Right lobe of liver (tissue), 6 donors: ENCODE measurements at regions not wholly inside any gene's neighbourhood (a gene's known extent, or its start where the extent isn't known, plus 50 kb on each side); places are given as distances from the start of the nearest gene placed in this dataset.

ENCODE experiments used
- ATAC-seq, 4 donors: fragments of 200-7000 bp; cut with Tn5 transposase; one replicate each; pipeline ENCODE4 v1.9.1; 2020; ENCODE audit warnings: mild to moderate bottlenecking in 4 of 4, moderate library complexity in 4 of 4
- DNase-seq, 3 donors: peaks; one replicate each; pipeline ENCODE4 v3.0.0-alpha.2; 2020
- H3K27ac ChIP-seq, 3 donors: fragments of 200-600 bp; one replicate each; pipeline ENCODE4 v1.8.0; 2022
- H3K27me3 ChIP-seq, 2 donors: fragments of 200-600 bp; one replicate each; pipeline ENCODE4 v1.8.0; 2022
- H3K36me3 ChIP-seq, 4 donors: fragments of 200-600 bp; sonication (generic) in 1 of 4; one replicate each; pipeline versions ENCODE4 v1.5.1 to v1.8.0; 2017 to 2022; ENCODE audit warnings: control low read depth in 1 of 4
- H3K4me1 ChIP-seq, 4 donors: fragments of 200-600 bp; sonication (generic) in 1 of 4; one replicate each; pipeline versions ENCODE4 v1.5.1 to v1.8.0; 2017 to 2022; ENCODE audit warnings: control low read depth in 1 of 4
- H3K4me3 ChIP-seq, 3 donors: fragments of 200-600 bp; one replicate each; pipeline ENCODE4 v1.8.0; 2022
- H3K9me3 ChIP-seq, 4 donors: fragments of 200-600 bp; sonication (generic) in 1 of 4; one replicate each; pipeline versions ENCODE4 v1.5.1 to v1.8.0; 2017 to 2022; ENCODE audit warnings: control low read depth in 1 of 4
- POLR2A ChIP-seq: fragments of 450-650 bp; IDR thresholded peaks from one replicate; pipeline ENCODE4 v1.6.1; 2017; ENCODE audit warnings: antibody characterized with exemption, mild to moderate bottlenecking
- WGBS: methylation state at CpG from one replicate; pipeline ENCODE4 v1.1.6; 2018; ENCODE audit warnings: low coverage, low lambda C conversion rate; ENCODE audit not compliant: insufficient coverage; ENCODE audit errors: missing lambda C conversion rate; 5-methylcytosine and 5-hydroxymethylcytosine counted together
- intact Hi-C, 2 donors: fragments of 100-400 bp; cut with DNase I; formaldehyde crosslinking; loops; one replicate each; pipeline versions ENCODE4 v1.11.2 to v1.14.1; 2022
- TF ChIP-seq, protein P1 (sequence below), 4 donors: fragments of 200-600 bp in 3 of 4; fragments of 450-650 bp in 1 of 4; IDR thresholded peaks; one replicate each; pipeline versions ENCODE4 v1.5.1 to v1.8.0; 2016 to 2022; ENCODE audit warnings: antibody characterized with exemption in 4 of 4, mild to moderate bottlenecking in 2 of 4
- donor health status: DM: no; HTN: yes; CAD: no.
- donor health status: DM: no; HTN: no; CAD: no.
- donor health status: DM: no; HTN: no; CAD: no.
- donor health status: DM: no; HTN: yes; CAD: no.
- donor health status: DM: no; HTN: yes; CAD: no.

DNA sequence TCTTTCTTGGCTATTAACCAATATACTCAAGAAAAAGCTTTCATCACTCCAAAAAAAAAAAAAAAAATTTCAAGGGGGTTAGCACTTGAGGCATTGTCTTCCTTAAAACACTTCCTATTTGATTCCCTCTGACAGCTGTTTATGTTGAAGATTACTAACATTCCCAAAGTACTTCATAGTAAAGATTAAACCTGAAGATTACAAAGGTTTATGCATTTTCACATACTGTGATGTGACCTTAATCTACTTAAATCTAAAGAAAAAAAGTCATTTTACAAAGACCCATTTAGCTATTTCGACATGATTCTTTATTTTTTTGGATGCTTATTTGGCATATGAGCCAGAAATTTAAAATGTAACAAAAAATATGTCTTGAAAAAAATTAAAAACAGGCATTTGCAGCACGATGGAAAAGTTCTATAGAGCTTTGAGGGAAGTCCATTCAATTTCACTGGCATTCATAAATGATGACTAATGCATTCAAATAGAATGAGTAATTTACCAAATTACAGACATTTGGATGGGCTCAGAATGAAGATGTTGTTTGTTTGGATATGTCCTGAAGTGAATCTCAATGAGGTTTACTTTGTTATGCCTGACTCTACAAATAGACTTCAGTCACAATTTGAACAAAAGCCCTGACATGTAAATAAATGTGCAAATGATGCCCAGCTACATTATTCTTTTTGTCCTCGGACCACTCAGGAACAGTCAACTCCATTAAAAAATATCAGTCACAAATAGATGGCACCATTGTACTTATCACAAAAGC is 674.6 kb upstream of the MARCKS start:
- no peak for ATAC-seq

DNA sequence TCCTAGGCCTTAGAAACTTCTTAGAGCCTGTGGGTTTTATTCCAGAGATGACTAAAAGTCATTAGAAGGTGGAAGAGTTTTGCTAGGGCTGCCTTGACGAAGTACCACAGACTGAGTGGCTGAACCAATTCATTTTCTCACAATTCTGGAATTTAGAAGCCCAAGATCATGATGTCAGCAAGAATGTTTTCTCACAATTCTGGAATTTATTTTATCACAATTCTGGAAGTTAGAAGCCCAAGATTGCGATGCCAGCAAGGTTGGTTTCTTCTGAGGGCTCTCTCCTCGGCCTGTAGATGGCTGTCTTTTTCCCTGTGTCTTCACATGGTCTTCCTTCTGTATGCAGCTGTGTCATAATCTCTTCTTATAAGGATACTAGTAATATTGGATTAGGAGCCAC is 672.9 kb upstream of the MARCKS start:
- no peaks in the 10 kb centered on the region for H3K9me3 ChIP-seq
- DNase-seq (no peak), ATAC-seq (no peak)
- TF ChIP-seq, protein P1, sequence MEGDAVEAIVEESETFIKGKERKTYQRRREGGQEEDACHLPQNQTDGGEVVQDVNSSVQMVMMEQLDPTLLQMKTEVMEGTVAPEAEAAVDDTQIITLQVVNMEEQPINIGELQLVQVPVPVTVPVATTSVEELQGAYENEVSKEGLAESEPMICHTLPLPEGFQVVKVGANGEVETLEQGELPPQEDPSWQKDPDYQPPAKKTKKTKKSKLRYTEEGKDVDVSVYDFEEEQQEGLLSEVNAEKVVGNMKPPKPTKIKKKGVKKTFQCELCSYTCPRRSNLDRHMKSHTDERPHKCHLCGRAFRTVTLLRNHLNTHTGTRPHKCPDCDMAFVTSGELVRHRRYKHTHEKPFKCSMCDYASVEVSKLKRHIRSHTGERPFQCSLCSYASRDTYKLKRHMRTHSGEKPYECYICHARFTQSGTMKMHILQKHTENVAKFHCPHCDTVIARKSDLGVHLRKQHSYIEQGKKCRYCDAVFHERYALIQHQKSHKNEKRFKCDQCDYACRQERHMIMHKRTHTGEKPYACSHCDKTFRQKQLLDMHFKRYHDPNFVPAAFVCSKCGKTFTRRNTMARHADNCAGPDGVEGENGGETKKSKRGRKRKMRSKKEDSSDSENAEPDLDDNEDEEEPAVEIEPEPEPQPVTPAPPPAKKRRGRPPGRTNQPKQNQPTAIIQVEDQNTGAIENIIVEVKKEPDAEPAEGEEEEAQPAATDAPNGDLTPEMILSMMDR (IDR thresholded peaks at IDR 0.05), result no peak
- no peak for TF ChIP-seq POLR2A
- H3K27ac ChIP-seq, result no peak overlapping the region
- no peak overlapping the region for H3K4me3 ChIP-seq
- no peaks in the 10 kb centered on the region for H3K27me3 ChIP-seq
- no peaks in the 10 kb centered on the region for H3K36me3 ChIP-seq
- no peaks in the 10 kb centered on the region for H3K4me1 ChIP-seq
- WGBS, result 79% methylated on average over 2 of the region's 3 CpGs
- intact Hi-C loops, result no loop called here

More for the DNA sequence above, 674.6 kb upstream of the MARCKS start:
- Histone ChIP-seq H3K9me3 (no peaks in the 10 kb centered on the region), H3K36me3 (no peaks in the 10 kb centered on the region), H3K27ac (no peak overlapping the region), H3K27me3 (no peaks in the 10 kb centered on the region), H3K4me3 (no peak overlapping the region), H3K4me1 (no peaks in the 10 kb centered on the region)
- WGBS, result 46% methylated on average over 3 of the region's 3 CpGs
- intact Hi-C loops, result no loop called here
- DNase-seq, result no peak
- TF ChIP-seq, protein P1 (IDR thresholded peaks at IDR 0.05), result no peak
- no peak for TF ChIP-seq POLR2A

DNA sequence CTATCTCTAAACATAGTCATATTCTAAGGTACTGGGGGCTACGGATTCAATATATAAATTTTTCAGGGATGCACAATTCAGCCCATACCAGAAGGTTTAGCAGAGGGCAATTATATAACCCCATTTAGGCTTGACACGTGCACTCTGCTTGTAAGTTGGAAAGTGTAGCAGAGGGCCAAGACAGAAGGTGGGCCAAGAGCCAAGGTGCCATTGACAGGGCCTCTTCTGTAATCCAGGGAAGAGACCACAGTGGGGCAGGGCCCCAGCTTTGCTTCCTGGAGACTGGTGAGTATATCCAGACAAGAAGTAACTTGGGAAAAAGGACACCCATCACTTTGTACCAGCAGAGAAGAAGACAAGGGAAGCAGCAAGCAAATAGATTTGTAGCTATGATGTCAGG is 672.4 kb upstream of the MARCKS start:
- 61% methylated on average over 2 of the region's 2 CpGs for WGBS
- no peak for DNase-seq
- ATAC-seq, result no peak

DNA sequence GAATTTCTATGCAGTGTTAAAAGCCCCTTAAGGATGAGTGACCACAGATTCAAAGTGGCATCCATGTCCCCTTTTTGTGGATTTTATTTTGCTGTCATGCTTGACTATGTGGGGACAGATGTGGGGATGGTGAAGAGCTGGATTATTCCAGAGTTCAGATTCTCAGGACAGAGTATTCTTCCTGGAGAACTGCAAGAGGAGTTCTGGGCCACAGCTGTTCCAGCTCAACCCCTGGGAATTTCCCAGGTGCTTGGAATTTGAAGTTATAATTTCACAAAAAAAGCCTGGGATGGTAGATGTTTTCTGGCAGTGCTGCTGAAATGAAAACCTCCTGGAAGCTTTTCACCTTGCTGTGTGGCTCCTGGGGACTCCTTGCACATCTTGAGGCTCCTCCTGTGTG is 671.8 kb upstream of the MARCKS start:
- Histone ChIP-seq H3K4me1 (no peaks in the 10 kb centered on the region), H3K27ac (no peak overlapping the region), H3K4me3 (no peak overlapping the region), H3K36me3 (no peaks in the 10 kb centered on the region), H3K27me3 (no peaks in the 10 kb centered on the region), H3K9me3 (no peaks in the 10 kb centered on the region)
- DNase-seq, result no peak
- TF ChIP-seq, protein P1 (IDR thresholded peaks at IDR 0.05), result no peak
- no peak for TF ChIP-seq POLR2A
- intact Hi-C loops, result no loop called here
- no peak for ATAC-seq

More for the DNA sequence above, 672.4 kb upstream of the MARCKS start:
- Histone ChIP-seq H3K9me3 (no peaks in the 10 kb centered on the region), H3K27ac (no peak overlapping the region), H3K4me1 (no peaks in the 10 kb centered on the region), H3K4me3 (no peak overlapping the region), H3K27me3 (no peaks in the 10 kb centered on the region), H3K36me3 (no peaks in the 10 kb centered on the region)
- intact Hi-C loops, result no loop called here
- TF ChIP-seq, protein P1 (IDR thresholded peaks at IDR 0.05), result no peak
- no peak for TF ChIP-seq POLR2A
